Epithelial cell of esophagus (primary cell): ENCODE measurements at regions not wholly inside any gene's neighbourhood (a gene's known extent, or its start where the extent isn't known, plus 50 kb on each side); places are given as distances from the start of the nearest gene placed in this dataset.

ENCODE experiments used
- DNase-seq: peaks from one replicate; pipeline ENCODE4 v3.0.0; 2010; ENCODE audit warnings: low read depth
- H3K4me3 ChIP-seq: 2 replicates; pipeline ENCODE4 v1.5.1; 2011; ENCODE audit warnings: mild to moderate bottlenecking, low read length, control low read depth
- CTCF ChIP-seq: IDR thresholded peaks from 2 replicates; pipeline ENCODE4 v1.5.1; 2011; ENCODE audit warnings: low read depth, mild to moderate bottlenecking, low read length, control low read depth, inconsistent platforms; ENCODE audit not compliant: insufficient read depth; ENCODE audit errors: missing control alignments

- H3K4me3 ChIP-seq: no peak overlapping the region
- DNase-seq: no peak
- TF ChIP-seq CTCF: no peak
Observed at GRCh38 chr13:99847318-99847750, 124.2 kb downstream of the ZIC5 start.

GRCh38 chr13:99845161-99845874 is 126.2 kb downstream of the ZIC5 start:
- H3K4me3 ChIP-seq: no peak overlapping the region
- TF ChIP-seq CTCF: no peak
- DNase-seq: no peak

GRCh38 chr13:99844421-99844820 is 127.1 kb downstream of the ZIC5 start:
- TF ChIP-seq CTCF: no peak
- no peak for DNase-seq
- H3K4me3 ChIP-seq: no peak overlapping the region

GRCh38 chr13:99843872-99844271 is 127.7 kb downstream of the ZIC5 start:
- no peak for DNase-seq
- H3K4me3 ChIP-seq: no peak overlapping the region
- TF ChIP-seq CTCF: no peak

- no peak overlapping the region for H3K4me3 ChIP-seq
- DNase-seq: no peak
- TF ChIP-seq CTCF: no peak
Observed at GRCh38 chr13:99842405-99842804, 129.2 kb downstream of the ZIC5 start.

GRCh38 chr13:99836291-99836690 is 135.3 kb downstream of the ZIC5 start:
- DNase-seq: no peak
- no peak for TF ChIP-seq CTCF
- no peak overlapping the region for H3K4me3 ChIP-seq

GRCh38 chr13:99835442-99835841 is 136.1 kb downstream of the ZIC5 start:
- TF ChIP-seq CTCF: no peak
- H3K4me3 ChIP-seq: no peak overlapping the region
- no peak for DNase-seq
